Subcutaneous abdominal adipose tissue (tissue), 5 donors: ENCODE measurements at regions not wholly inside any gene's neighbourhood (a gene's known extent, or its start where the extent isn't known, plus 50 kb on each side); places are given as distances from the start of the nearest gene placed in this dataset.

Experiments
- H3K27ac ChIP-seq: one replicate; pipeline ENCODE4 v1.7.0; 2013; ENCODE audit warnings: low read depth, mild to moderate bottlenecking, inconsistent platforms, low read length, moderate library complexity
- H3K27me3 ChIP-seq, 5 donors: one replicate each; pipeline ENCODE4 v1.7.0; 2013; ENCODE audit warnings: low read length in 5 of 5, inconsistent platforms in 1 of 5; ENCODE audit not compliant: control insufficient read depth in 5 of 5, insufficient read depth in 4 of 5
- H3K36me3 ChIP-seq, 5 donors: one replicate each; pipeline ENCODE4 v1.7.0; 2013; ENCODE audit warnings: low read length in 5 of 5; ENCODE audit not compliant: control insufficient read depth in 5 of 5, insufficient read depth in 5 of 5
- H3K4me1 ChIP-seq, 5 donors: one replicate each; pipeline ENCODE4 v1.7.0; 2013; ENCODE audit warnings: low read length in 5 of 5, mild to moderate bottlenecking in 3 of 5, moderate library complexity in 1 of 5; ENCODE audit not compliant: control insufficient read depth in 5 of 5, insufficient read depth in 5 of 5
- H3K4me3 ChIP-seq, 5 donors: one replicate each; pipeline ENCODE4 v1.7.0; 2013; ENCODE audit warnings: low read length in 5 of 5, low read depth in 1 of 5
- H3K9ac ChIP-seq, 5 donors: one replicate each; pipeline ENCODE4 v1.7.0; 2013; ENCODE audit warnings: low read length in 5 of 5, mild to moderate bottlenecking in 4 of 5, moderate library complexity in 3 of 5
- H3K9me3 ChIP-seq, 5 donors: one replicate each; pipeline ENCODE4 v1.7.0; 2013; ENCODE audit warnings: low read length in 5 of 5; ENCODE audit not compliant: control insufficient read depth in 5 of 5
- donor health status: healthy.
- donor health status: healthy.
- donor health status: healthy.
- donor health status: healthy.
- donor health status: healthy.

DNA sequence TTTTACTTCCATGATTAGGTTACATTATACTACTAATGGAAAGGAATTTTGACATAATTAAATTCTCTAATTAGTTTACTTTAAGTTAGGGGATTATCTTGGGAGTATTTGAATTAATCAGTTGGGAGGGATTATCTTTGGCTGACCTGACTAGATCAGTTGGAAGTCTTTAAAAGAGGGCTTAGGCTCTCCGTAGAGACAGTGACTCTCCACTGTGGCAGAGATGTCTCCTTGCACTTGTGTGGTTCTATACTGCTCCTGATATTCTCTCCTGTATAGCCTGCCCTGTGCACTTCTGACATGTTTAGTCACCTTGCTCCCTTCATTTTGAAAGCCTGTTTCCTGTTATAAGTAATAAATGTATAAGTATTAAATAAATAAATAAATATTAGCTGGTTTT is 1612.3 kb upstream of the PRR20A start:
- Histone ChIP-seq H3K27me3 (no peaks in the 10 kb centered on the region), H3K4me3 (no peak overlapping the region), H3K9me3 (peaks cover 0 to 2% (median 0%) of the 10 kb centered on the region in 5 donors), H3K36me3 (no peaks in the 10 kb centered on the region), H3K27ac (no peak overlapping the region), H3K9ac (no peak overlapping the region), H3K4me1 (no peaks in the 10 kb centered on the region)

GRCh38 chr13:55534306-55534705 is 1606.4 kb upstream of the PRR20A start:
- Histone ChIP-seq H3K27ac (no peak overlapping the region), H3K9ac (no peak overlapping the region), H3K36me3 (no peaks in the 10 kb centered on the region), H3K4me1 (no peaks in the 10 kb centered on the region), H3K4me3 (no peak overlapping the region), H3K27me3 (no peaks in the 10 kb centered on the region), H3K9me3 (no peaks in the 10 kb centered on the region)

DNA sequence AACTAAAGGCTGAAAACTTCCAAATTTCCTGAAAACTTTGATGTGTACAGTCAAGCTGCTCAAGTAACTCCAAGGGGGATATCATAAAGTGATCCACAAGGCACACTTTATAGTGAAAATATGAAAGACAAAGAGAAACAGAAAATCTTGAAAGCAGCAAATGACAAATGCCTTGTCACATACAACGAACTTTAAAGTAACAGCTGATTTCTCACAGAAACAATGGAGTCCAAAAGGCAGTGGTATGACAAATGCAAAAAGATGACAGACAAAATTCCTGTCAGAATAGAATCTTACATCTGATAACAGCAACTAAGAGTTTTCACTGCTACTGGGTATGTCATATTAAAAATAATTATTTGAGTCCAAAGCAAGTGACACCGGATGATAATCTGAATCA is 1602.3 kb upstream of the PRR20A start:
- Histone ChIP-seq H3K27ac (no peak overlapping the region), H3K9ac (no peak overlapping the region), H3K36me3 (no peaks in the 10 kb centered on the region), H3K9me3 (no peaks in the 10 kb centered on the region), H3K27me3 (no peaks in the 10 kb centered on the region), H3K4me3 (no peak overlapping the region), H3K4me1 (no peaks in the 10 kb centered on the region)

- H3K36me3 ChIP-seq: no peaks in the 10 kb centered on the region
- H3K27me3 ChIP-seq: no peaks in the 10 kb centered on the region
- H3K9me3 ChIP-seq: no peaks in the 10 kb centered on the region
- H3K4me3 ChIP-seq: no peak overlapping the region
- H3K4me1 ChIP-seq: no peaks in the 10 kb centered on the region
- H3K9ac ChIP-seq: no peak overlapping the region
- no peak overlapping the region for H3K27ac ChIP-seq
Observed at GRCh38 chr13:55543053-55543452, 1597.7 kb upstream of the PRR20A start.

- no peaks in the 10 kb centered on the region for H3K36me3 ChIP-seq
- H3K27me3 ChIP-seq: no peaks in the 10 kb centered on the region
- no peak overlapping the region for H3K9ac ChIP-seq
- H3K27ac ChIP-seq: no peak overlapping the region
- no peaks in the 10 kb centered on the region for H3K4me1 ChIP-seq
- H3K9me3 ChIP-seq: peaks cover 0 to 6% (median 0%) of the 10 kb centered on the region in 5 donors
- H3K4me3 ChIP-seq: no peak overlapping the region
Observed at GRCh38 chr13:55550624-55551023, 1590.1 kb upstream of the PRR20A start.

GRCh38 chr13:55553701-55554100 is 1587.0 kb upstream of the PRR20A start:
- Histone ChIP-seq H3K36me3 (no peaks in the 10 kb centered on the region), H3K27me3 (no peaks in the 10 kb centered on the region), H3K9me3 (peaks cover 0 to 6% (median 0%) of the 10 kb centered on the region in 5 donors), H3K9ac (no peak overlapping the region), H3K4me1 (no peaks in the 10 kb centered on the region), H3K27ac (no peak overlapping the region), H3K4me3 (no peak overlapping the region)

DNA sequence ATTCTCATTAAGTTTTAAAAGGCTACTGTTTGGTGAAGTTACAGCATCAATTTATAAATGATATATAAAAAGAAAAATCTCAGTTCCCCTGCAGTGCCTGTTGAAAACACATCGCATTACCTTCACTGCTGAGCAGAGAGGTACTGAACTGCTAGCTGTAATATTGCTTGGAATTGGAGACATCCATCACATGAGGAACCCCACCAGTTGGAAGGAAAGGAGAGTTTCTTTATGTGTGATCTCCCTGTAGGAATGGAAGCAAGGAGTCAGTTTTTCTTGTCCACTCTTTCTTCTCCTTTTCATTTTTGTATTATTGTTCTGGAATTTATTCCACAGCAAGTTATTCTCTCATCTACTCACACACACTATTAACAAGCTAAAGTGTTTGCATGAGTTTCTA is 1586.0 kb upstream of the PRR20A start:
- Histone ChIP-seq H3K4me3 (no peak overlapping the region), H3K27me3 (no peaks in the 10 kb centered on the region), H3K36me3 (no peaks in the 10 kb centered on the region), H3K27ac (no peak overlapping the region), H3K9me3 (peaks cover 0 to 6% (median 0%) of the 10 kb centered on the region in 5 donors), H3K9ac (no peak overlapping the region), H3K4me1 (no peaks in the 10 kb centered on the region)

- no peak overlapping the region for H3K9ac ChIP-seq
Observed at GRCh38 chr13:55560331-55560730, 1580.4 kb upstream of the PRR20A start.

DNA sequence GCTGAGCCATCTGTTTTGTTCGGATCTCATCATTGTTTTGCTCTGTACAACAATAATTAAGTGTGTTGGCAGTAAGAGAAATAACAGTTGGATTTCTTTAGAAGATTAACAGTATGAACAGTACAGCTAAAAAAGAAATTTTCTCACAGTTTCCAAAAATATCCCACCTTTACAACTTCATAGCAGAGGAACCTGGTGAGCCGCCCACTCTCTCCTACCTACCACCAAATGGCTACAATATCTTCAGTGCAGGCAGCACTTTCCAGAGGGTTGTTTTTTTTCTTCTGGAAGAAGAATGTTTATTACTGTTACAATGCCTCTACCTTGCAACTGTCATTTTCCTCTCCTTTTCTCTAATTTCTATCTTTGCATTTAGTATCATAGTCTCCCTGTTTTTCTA is 1577.5 kb upstream of the PRR20A start:
- H3K27ac ChIP-seq: no peak overlapping the region
- H3K4me3 ChIP-seq: no peak overlapping the region
- H3K36me3 ChIP-seq: no peaks in the 10 kb centered on the region
- H3K9ac ChIP-seq: no peak overlapping the region
- H3K9me3 ChIP-seq: no peaks in the 10 kb centered on the region
- H3K4me1 ChIP-seq: no peaks in the 10 kb centered on the region
- no peaks in the 10 kb centered on the region for H3K27me3 ChIP-seq

More at GRCh38 chr13:55560331-55560730, 1580.4 kb upstream of the PRR20A start:
- H3K9me3 ChIP-seq: no peaks in the 10 kb centered on the region
- H3K4me3 ChIP-seq: no peak overlapping the region
- H3K4me1 ChIP-seq: no peaks in the 10 kb centered on the region
- H3K36me3 ChIP-seq: no peaks in the 10 kb centered on the region
- H3K27me3 ChIP-seq: no peaks in the 10 kb centered on the region
- no peak overlapping the region for H3K27ac ChIP-seq

DNA sequence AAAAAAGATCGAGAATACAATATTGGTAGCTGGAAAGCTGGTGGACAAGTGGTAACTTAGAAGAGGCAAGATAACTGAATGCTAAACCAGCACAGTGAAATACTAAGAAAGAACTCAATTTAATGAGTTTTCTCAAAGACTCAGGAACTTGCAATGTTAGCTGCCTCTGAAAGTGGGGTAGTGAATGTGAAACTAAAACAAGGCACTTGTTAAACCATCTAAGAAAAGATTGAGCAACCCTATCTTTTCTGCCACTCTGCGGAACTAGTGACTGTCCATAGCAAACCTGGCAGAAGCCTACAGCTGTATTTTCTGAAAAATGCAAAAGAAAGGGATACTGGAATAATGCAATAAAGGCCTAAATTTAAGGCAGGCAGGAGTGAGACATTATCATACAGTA is 1574.4 kb upstream of the PRR20A start:
- Histone ChIP-seq H3K4me1 (no peaks in the 10 kb centered on the region), H3K9me3 (no peaks in the 10 kb centered on the region), H3K36me3 (no peaks in the 10 kb centered on the region), H3K27me3 (no peaks in the 10 kb centered on the region), H3K4me3 (no peak overlapping the region), H3K27ac (no peak overlapping the region), H3K9ac (no peak overlapping the region)

DNA sequence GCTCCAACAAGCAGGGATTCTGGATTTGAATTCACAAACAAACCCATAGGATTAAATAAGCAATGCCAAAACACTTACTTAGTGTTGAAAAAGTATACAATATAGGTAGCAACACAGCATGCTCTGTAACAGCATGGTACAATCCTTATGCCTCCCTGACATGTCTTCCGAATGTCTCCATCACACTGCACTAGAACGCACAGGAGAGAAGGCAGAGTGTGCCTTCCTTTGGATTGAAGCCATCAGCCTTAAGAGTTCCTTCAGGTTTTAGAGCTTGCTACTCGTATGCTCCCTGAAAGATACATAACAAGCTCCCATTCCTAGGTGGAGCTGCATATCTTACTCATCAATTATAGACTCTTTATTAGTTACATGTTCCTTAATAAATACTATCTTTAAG is 1573.9 kb upstream of the PRR20A start:
- H3K4me1 ChIP-seq: no peaks in the 10 kb centered on the region

More for the DNA sequence above, 1573.9 kb upstream of the PRR20A start:
- Histone ChIP-seq H3K4me3 (no peak overlapping the region), H3K36me3 (no peaks in the 10 kb centered on the region), H3K9me3 (no peaks in the 10 kb centered on the region), H3K9ac (no peak overlapping the region), H3K27me3 (no peaks in the 10 kb centered on the region), H3K27ac (no peak overlapping the region)
